Naive thymus-derived CD4-positive, alpha-beta T cell (primary cell): ENCODE measurements at regions not wholly inside any gene's neighbourhood (a gene's known extent, or its start where the extent isn't known, plus 50 kb on each side); places are given as distances from the start of the nearest gene placed in this dataset.

Experiments
- ATAC-seq: fragments of 150-1000 bp; cut with Tn5 transposase; 2 replicates; pipeline ENCODE4 v1.10.0; 2021; ENCODE audit warnings: mild to moderate bottlenecking, moderate library complexity
- CTCF ChIA-PET: fragments of 350-600 bp; sonication (Branson Sonifier 250); formaldehyde crosslinking; loops from one replicate; lab custom pipeline; 2021; ENCODE audit warnings: antibody characterized with exemption; lab: Charles Lee
- POLR2A ChIA-PET: fragments of 350-600 bp; sonication (Branson Sonifier 250); formaldehyde crosslinking; loops from one replicate; lab custom pipeline; 2021; ENCODE audit warnings: antibody characterized with exemption, inconsistent platforms; lab: Charles Lee
- DNase-seq, 9 donors: peaks; one replicate each; pipeline versions ENCODE4 v3.0.0 to v3.0.0-alpha.2; 2020 to 2022; ENCODE audit warnings: mixed read lengths in 1 of 9
- H3K27ac ChIP-seq: one replicate; pipeline ENCODE4 v1.7.0; 2013; ENCODE audit warnings: mild to moderate bottlenecking, low read depth, low read length, moderate library complexity
- H3K27me3 ChIP-seq, 2 donors: one replicate each; pipeline ENCODE4 v1.7.0; 2013; ENCODE audit warnings: low read length in 2 of 2, mild to moderate bottlenecking in 2 of 2, moderate library complexity in 2 of 2; ENCODE audit not compliant: control insufficient read depth in 2 of 2, insufficient read depth in 2 of 2
- H3K36me3 ChIP-seq, 3 experiments: 1 replicate in 2 of 3; 2 replicates in 1 of 3; pipeline ENCODE4 v1.7.0; 2013; ENCODE audit warnings: low read length in 3 of 3, mild to moderate bottlenecking in 3 of 3, moderate library complexity in 1 of 3; ENCODE audit not compliant: insufficient read depth in 3 of 3, control insufficient read depth in 2 of 3
- H3K4me1 ChIP-seq, 2 donors: one replicate each; pipeline ENCODE4 v1.7.0; 2013; ENCODE audit warnings: low read length in 2 of 2, mild to moderate bottlenecking in 2 of 2, moderate library complexity in 1 of 2; ENCODE audit not compliant: control insufficient read depth in 2 of 2, insufficient read depth in 2 of 2
- H3K4me3 ChIP-seq: 2 replicates; pipeline ENCODE4 v1.7.0; 2013; ENCODE audit warnings: mild to moderate bottlenecking, low read length
- H3K9me3 ChIP-seq, 3 experiments: 1 replicate in 2 of 3; 2 replicates in 1 of 3; pipeline ENCODE4 v1.7.0; 2013; ENCODE audit warnings: low read length in 3 of 3; ENCODE audit not compliant: control insufficient read depth in 2 of 3
- H3K27ac Mint-ChIP-seq, 9 donors: one replicate each; pipeline ENCODE4 v1.8.0; 2020 to 2022; ENCODE audit warnings: mixed read lengths in 9 of 9, mild to moderate bottlenecking in 8 of 9, moderate library complexity in 5 of 9, inconsistent platforms in 2 of 9
- H3K27me3 Mint-ChIP-seq, 5 donors: one replicate each; pipeline ENCODE4 v1.8.0; 2021 to 2022; ENCODE audit warnings: mixed read lengths in 5 of 5, mild to moderate bottlenecking in 1 of 5
- H3K36me3 Mint-ChIP-seq, 5 donors: one replicate each; pipeline ENCODE4 v1.8.0; 2020 to 2022; ENCODE audit warnings: mixed read lengths in 5 of 5, mild to moderate bottlenecking in 3 of 5, inconsistent platforms in 1 of 5
- H3K4me1 Mint-ChIP-seq, 7 donors: one replicate each; pipeline ENCODE4 v1.8.0; 2020 to 2022; ENCODE audit warnings: mixed read lengths in 7 of 7, mild to moderate bottlenecking in 3 of 7, inconsistent platforms in 1 of 7
- H3K4me3 Mint-ChIP-seq, 10 donors: one replicate each; pipeline ENCODE4 v1.8.0; 2020 to 2022; ENCODE audit warnings: mild to moderate bottlenecking in 10 of 10, mixed read lengths in 10 of 10, moderate library complexity in 6 of 10, inconsistent platforms in 2 of 10
- H3K9me3 Mint-ChIP-seq, 11 donors: one replicate each; pipeline ENCODE4 v1.8.0; 2020 to 2022; ENCODE audit warnings: mixed read lengths in 11 of 11, mild to moderate bottlenecking in 4 of 11, inconsistent platforms in 1 of 11, moderate library complexity in 1 of 11
- intact Hi-C, 2 donors: fragments of 100-400 bp; cut with micrococcal nuclease; formaldehyde crosslinking; loops; one replicate each; pipeline ENCODE4 v1.15.1; 2023

GRCh38 chr16:49097964-49098363, 183.7 kb downstream of the CBLN1 start:
- CTCF ChIA-PET, result no interaction called here
- H3K27ac ChIP-seq, result no peak overlapping the region
- Mint-ChIP-seq H3K36me3 (no peaks in the 10 kb centered on the region), H3K27ac (no peak overlapping the region), H3K9me3 (peaks cover 0 to 12% (median 5%) of the 10 kb centered on the region in 11 donors), H3K4me3 (no peak overlapping the region), H3K4me1 (peaks cover 0 to 2% (median 0%) of the 10 kb centered on the region in 7 donors), H3K27me3 (no peaks in the 10 kb centered on the region)
- POLR2A ChIA-PET, result no interaction called here
- no peaks in the 10 kb centered on the region for H3K9me3 ChIP-seq
- no peaks in the 10 kb centered on the region for H3K4me1 ChIP-seq
- no peaks in the 10 kb centered on the region for H3K27me3 ChIP-seq
- ATAC-seq (no peak), DNase-seq (no peak)
- H3K4me3 ChIP-seq, result no peak overlapping the region
- intact Hi-C loops, result no loop called here
- no peaks in the 10 kb centered on the region for H3K36me3 ChIP-seq

- CTCF ChIA-PET, result no interaction called here
- POLR2A ChIA-PET, result no interaction called here
- H3K4me1 Mint-ChIP-seq, result peaks cover 0 to 2% (median 0%) of the 10 kb centered on the region in 7 donors
- H3K27me3 Mint-ChIP-seq, result no peaks in the 10 kb centered on the region
- H3K9me3 Mint-ChIP-seq, result peaks cover 0 to 9% (median 3%) of the 10 kb centered on the region in 11 donors
- H3K4me3 ChIP-seq, result no peak overlapping the region
- H3K27me3 ChIP-seq, result no peaks in the 10 kb centered on the region
- H3K36me3 Mint-ChIP-seq, result no peaks in the 10 kb centered on the region
- H3K27ac Mint-ChIP-seq, result no peak overlapping the region
- H3K36me3 ChIP-seq, result no peaks in the 10 kb centered on the region
- H3K9me3 ChIP-seq, result no peaks in the 10 kb centered on the region
- H3K4me3 Mint-ChIP-seq, result no peak overlapping the region
- ATAC-seq (no peak), DNase-seq (no peak)
- no peak overlapping the region for H3K27ac ChIP-seq
- intact Hi-C loops, result no loop called here
- H3K4me1 ChIP-seq, result no peaks in the 10 kb centered on the region
Observed at GRCh38 chr16:49096176-49096945, 185.3 kb downstream of the CBLN1 start.

GRCh38 chr16:49095539-49095938, 186.1 kb downstream of the CBLN1 start:
- no peaks in the 10 kb centered on the region for H3K4me1 ChIP-seq

GRCh38 chr16:49094471-49094870, 187.2 kb downstream of the CBLN1 start:
- Histone ChIP-seq H3K36me3 (no peaks in the 10 kb centered on the region), H3K4me1 (no peaks in the 10 kb centered on the region), H3K27me3 (no peaks in the 10 kb centered on the region), H3K27ac (no peak overlapping the region), H3K4me3 (no peak overlapping the region), H3K9me3 (no peaks in the 10 kb centered on the region)
- H3K4me3 Mint-ChIP-seq, result no peak overlapping the region
- H3K4me1 Mint-ChIP-seq, result peaks cover 0 to 2% (median 0%) of the 10 kb centered on the region in 7 donors
- H3K27ac Mint-ChIP-seq, result no peak overlapping the region
- intact Hi-C loops, result no loop called here
- DNase-seq (no peak), ATAC-seq (no peak)
- ChIA-PET POLR2A (no interaction called here), CTCF (no interaction called here)
- no peaks in the 10 kb centered on the region for H3K27me3 Mint-ChIP-seq
- H3K36me3 Mint-ChIP-seq, result no peaks in the 10 kb centered on the region
- peaks cover 0 to 7% (median under 1%) of the 10 kb centered on the region in 11 donors for H3K9me3 Mint-ChIP-seq

More at GRCh38 chr16:49095539-49095938, 186.1 kb downstream of the CBLN1 start:
- intact Hi-C loops, result no loop called here
- CTCF ChIA-PET, result no interaction called here
- DNase-seq (no peak), ATAC-seq (no peak)
- Mint-ChIP-seq H3K4me3 (no peak overlapping the region), H3K4me1 (peaks cover 0 to 2% (median 0%) of the 10 kb centered on the region in 7 donors), H3K9me3 (peaks cover 0 to 5% (median 3%) of the 10 kb centered on the region in 11 donors), H3K36me3 (no peaks in the 10 kb centered on the region), H3K27me3 (no peaks in the 10 kb centered on the region), H3K27ac (no peak overlapping the region)
- no peak overlapping the region for H3K4me3 ChIP-seq
- no peaks in the 10 kb centered on the region for H3K9me3 ChIP-seq
- no peak overlapping the region for H3K27ac ChIP-seq
- H3K27me3 ChIP-seq, result no peaks in the 10 kb centered on the region
- POLR2A ChIA-PET, result no interaction called here
- H3K36me3 ChIP-seq, result no peaks in the 10 kb centered on the region

- no peak overlapping the region for H3K4me3 Mint-ChIP-seq
- no peak overlapping the region for H3K4me3 ChIP-seq
- POLR2A ChIA-PET, result no interaction called here
- intact Hi-C loops, result no loop called here
- H3K27ac Mint-ChIP-seq, result no peak overlapping the region
- no peaks in the 10 kb centered on the region for H3K4me1 ChIP-seq
- no peaks in the 10 kb centered on the region for H3K36me3 Mint-ChIP-seq
- peaks cover 0 to 9% (median 3%) of the 10 kb centered on the region in 11 donors for H3K9me3 Mint-ChIP-seq
- H3K27ac ChIP-seq, result no peak overlapping the region
- H3K27me3 ChIP-seq, result no peaks in the 10 kb centered on the region
- no peaks in the 10 kb centered on the region for H3K9me3 ChIP-seq
- H3K4me1 Mint-ChIP-seq, result peaks cover 0 to 2% (median 0%) of the 10 kb centered on the region in 7 donors
- H3K36me3 ChIP-seq, result no peaks in the 10 kb centered on the region
- peaks cover 0 to 4% (median 0%) of the 10 kb centered on the region in 5 donors for H3K27me3 Mint-ChIP-seq
- DNase-seq (no peak), ATAC-seq (no peak)
- CTCF ChIA-PET, result no interaction called here
Observed at GRCh38 chr16:49093939-49094338, 187.7 kb downstream of the CBLN1 start.

GRCh38 chr16:49092704-49093103, 188.9 kb downstream of the CBLN1 start:
- Histone ChIP-seq H3K4me3 (no peak overlapping the region), H3K36me3 (no peaks in the 10 kb centered on the region), H3K4me1 (no peaks in the 10 kb centered on the region), H3K27me3 (no peaks in the 10 kb centered on the region), H3K9me3 (no peaks in the 10 kb centered on the region), H3K27ac (no peak overlapping the region)
- Mint-ChIP-seq H3K36me3 (no peaks in the 10 kb centered on the region), H3K27ac (no peak overlapping the region), H3K4me1 (peaks cover 0 to 2% (median 0%) of the 10 kb centered on the region in 7 donors), H3K9me3 (peaks cover 0 to 7% (median 2%) of the 10 kb centered on the region in 11 donors), H3K4me3 (no peak overlapping the region), H3K27me3 (peaks cover 0 to 4% (median 0%) of the 10 kb centered on the region in 5 donors)
- POLR2A ChIA-PET, result no interaction called here
- CTCF ChIA-PET, result no interaction called here
- DNase-seq (no peak), ATAC-seq (no peak)
- intact Hi-C loops, result no loop called here

GRCh38 chr16:49089533-49089932, 192.1 kb downstream of the CBLN1 start:
- intact Hi-C loops, result no loop called here
- H3K9me3 ChIP-seq, result peaks cover 0 to 7% (median 0%) of the 10 kb centered on the region in 3 experiments
- no peak for ATAC-seq
- H3K4me3 Mint-ChIP-seq, result no peak overlapping the region
- H3K36me3 Mint-ChIP-seq, result peaks cover 0 to 5% (median 0%) of the 10 kb centered on the region in 5 donors
- CTCF ChIA-PET, result no interaction called here
- no peak for DNase-seq
- H3K36me3 ChIP-seq, result no peaks in the 10 kb centered on the region
- POLR2A ChIA-PET, result no interaction called here
- H3K27me3 Mint-ChIP-seq, result peaks cover 0 to 4% (median 0%) of the 10 kb centered on the region in 5 donors
- no peaks in the 10 kb centered on the region for H3K4me1 Mint-ChIP-seq
- no peaks in the 10 kb centered on the region for H3K27me3 ChIP-seq
- H3K4me3 ChIP-seq, result no peak overlapping the region
- H3K9me3 Mint-ChIP-seq, result peaks cover 3 to 17% (median 11%) of the 10 kb centered on the region in 11 donors
- no peak overlapping the region for H3K27ac Mint-ChIP-seq
- no peak overlapping the region for H3K27ac ChIP-seq
- H3K4me1 ChIP-seq, result no peaks in the 10 kb centered on the region
